HL-60 (cell line): ENCODE measurements at regions not wholly inside any gene's neighbourhood (a gene's known extent, or its start where the extent isn't known, plus 50 kb on each side); places are given as distances from the start of the nearest gene placed in this dataset.

ENCODE experiments used
- DNase-seq, 2 experiments: peaks; one replicate each; pipeline ENCODE4 v3.0.0-alpha.2; 2010 to 2020; ENCODE audit warnings: low read depth in 1 of 2, low spot score in 1 of 2
- H3K27ac ChIP-seq: fragments of 250-450 bp; sonication (Bioruptor Pico); replicated peaks from 2 replicates; pipeline ENCODE4 v1.5.1; 2020; ENCODE audit warnings: mild to moderate bottlenecking, moderate library complexity
- H3K27me3 ChIP-seq: fragments of 250-450 bp; sonication (Bioruptor Pico); 2 replicates; pipeline ENCODE4 v1.5.1; 2021; ENCODE audit warnings: mild to moderate bottlenecking, moderate library complexity; ENCODE audit not compliant: insufficient read depth, poor library complexity, severe bottlenecking
- H3K4me3 ChIP-seq: replicated peaks from 2 replicates; pipeline ENCODE4 v1.5.1; 2011; ENCODE audit warnings: mild to moderate bottlenecking, control low read depth, low read length; ENCODE audit not compliant: insufficient read depth
- CTCF ChIP-seq: IDR thresholded peaks from one replicate; pipeline ENCODE4 v1.5.1; 2011; ENCODE audit warnings: low read length, control low read depth, inconsistent platforms; ENCODE audit not compliant: insufficient read depth
- GABPA ChIP-seq: IDR thresholded peaks from 2 replicates; pipeline ENCODE4 v1.6.1; 2012; ENCODE audit warnings: low read depth
- POLR2AphosphoS5 ChIP-seq: IDR thresholded peaks from 2 replicates; pipeline ENCODE4 v1.6.1; 2012; ENCODE audit warnings: low read depth
- REST ChIP-seq: IDR thresholded peaks from 2 replicates; pipeline ENCODE4 v1.6.1; 2012; ENCODE audit warnings: low read depth; ENCODE audit not compliant: insufficient replicate concordance
- SPI1 ChIP-seq: IDR thresholded peaks from 2 replicates; pipeline ENCODE4 v1.6.1; 2012; ENCODE audit warnings: low read depth, mild to moderate bottlenecking, borderline replicate concordance

GRCh38 chr15:96750361-96750760 is 419.9 kb downstream of the NR2F2 start:
- no peak for DNase-seq
- H3K27ac ChIP-seq: no peak overlapping the region
- TF ChIP-seq REST (no peak), GABPA (no peak), CTCF (no peak), SPI1 (no peak), POLR2AphosphoS5 (no peak)
- H3K4me3 ChIP-seq: no peak overlapping the region
- no peaks in the 10 kb centered on the region for H3K27me3 ChIP-seq

GRCh38 chr15:96756146-96756545 is 425.6 kb downstream of the NR2F2 start:
- no peak for TF ChIP-seq GABPA
- no peak overlapping the region for H3K27ac ChIP-seq
- no peak overlapping the region for H3K4me3 ChIP-seq
- no peak for DNase-seq
- H3K27me3 ChIP-seq: no peaks in the 10 kb centered on the region

- no peak for DNase-seq
- no peaks in the 10 kb centered on the region for H3K27me3 ChIP-seq
- TF ChIP-seq REST (no peak), SPI1 (no peak), CTCF (no peak), GABPA (no peak), POLR2AphosphoS5 (no peak)
- no peak overlapping the region for H3K4me3 ChIP-seq
- no peak overlapping the region for H3K27ac ChIP-seq
These were observed 426.2 kb downstream of the NR2F2 start for GRCh38 chr15:96756656-96757055.

GRCh38 chr15:96762566-96762965 is 432.1 kb downstream of the NR2F2 start:
- Histone ChIP-seq H3K27me3 (no peaks in the 10 kb centered on the region), H3K27ac (no peak overlapping the region), H3K4me3 (no peak overlapping the region)
- DNase-seq: no peak
- TF ChIP-seq SPI1 (no peak), REST (no peak), GABPA (no peak), CTCF (no peak), POLR2AphosphoS5 (no peak)
